OCI-LY3 (cell line): ENCODE measurements at regions not wholly inside any gene's neighbourhood (a gene's known extent, or its start where the extent isn't known, plus 50 kb on each side); places are given as distances from the start of the nearest gene placed in this dataset.
"Not testable (repeated sequence)": the region's sequence is repeated elsewhere in the genome, so short reads cannot be mapped to it uniquely, and the experiment has no call there.

Source experiments
- CTCF ChIP-seq: fragments of 200-600, 300-600 bp; sonication (generic); IDR thresholded peaks from 2 replicates; pipeline ENCODE4 v1.5.1; 2014; ENCODE audit warnings: antibody characterized with exemption, low read length, low read depth
- EZH2phosphoT487 ChIP-seq: fragments of 200-600 bp; shearing (Covaris generic); IDR thresholded peaks from 2 replicates; pipeline ENCODE4 v1.6.1; 2018; ENCODE audit warnings: antibody characterized with exemption, mixed run types, low read depth

- not testable (repeated sequence) for TF ChIP-seq CTCF, EZH2phosphoT487
These were observed 154.8 kb downstream of the LIPI start for GRCh38 chr21:14055746-14056515.
